Activated CD8-positive, alpha-beta memory T cell treated with anti-CD3 and anti-CD28 coated beads, Interleukin-2, amount 10 ng/mL, durations not matched to agents 7 days and 5 days (primary cell): ENCODE measurements at regions not wholly inside any gene's neighbourhood (a gene's known extent, or its start where the extent isn't known, plus 50 kb on each side); places are given as distances from the start of the nearest gene placed in this dataset.

Experiments
- ATAC-seq: fragments of 150-1000 bp; cut with Tn5 transposase; one replicate; pipeline ENCODE4 v1.10.0; 2021; ENCODE audit warnings: moderate library complexity
- CTCF ChIA-PET: fragments of 350-600 bp; sonication (Branson Sonifier 250); formaldehyde crosslinking; loops from one replicate; lab custom pipeline; 2021; ENCODE audit warnings: antibody characterized with exemption; lab: Charles Lee
- DNase-seq: peaks from one replicate; pipeline ENCODE4 v3.0.0-alpha.2; 2020
- H3K27ac Mint-ChIP-seq: one replicate; pipeline ENCODE4 v1.8.0; 2021; ENCODE audit warnings: mild to moderate bottlenecking, mixed read lengths
- H3K27me3 Mint-ChIP-seq: one replicate; pipeline ENCODE4 v1.8.0; 2021; ENCODE audit warnings: mixed read lengths
- H3K36me3 Mint-ChIP-seq: one replicate; pipeline ENCODE4 v1.8.0; 2021; ENCODE audit warnings: mild to moderate bottlenecking, mixed read lengths
- H3K4me1 Mint-ChIP-seq: one replicate; pipeline ENCODE4 v1.8.0; 2021; ENCODE audit warnings: mixed read lengths
- H3K4me3 Mint-ChIP-seq: one replicate; pipeline ENCODE4 v1.8.0; 2021; ENCODE audit warnings: mild to moderate bottlenecking, moderate library complexity, mixed read lengths
- H3K9me3 Mint-ChIP-seq: one replicate; pipeline ENCODE4 v1.8.0; 2022; ENCODE audit warnings: low read depth, mixed read lengths

GRCh38 chr11:69880041-69880825, 61.0 kb upstream of the FGF3 start:
- H3K9me3 Mint-ChIP-seq, result no peaks in the 10 kb centered on the region
- H3K27ac Mint-ChIP-seq, result no peak overlapping the region
- H3K27me3 Mint-ChIP-seq, result no peaks in the 10 kb centered on the region
- no peaks in the 10 kb centered on the region for H3K36me3 Mint-ChIP-seq
- no peak overlapping the region for H3K4me3 Mint-ChIP-seq
- DNase-seq (no peak), ATAC-seq (no peak)
- no peaks in the 10 kb centered on the region for H3K4me1 Mint-ChIP-seq
- CTCF ChIA-PET, result interaction anchor here (0.8 kb wide), 1 partner anchor 10 kb away, joined by 3 read pairs; no protein-coding TSS in a partner anchor

- Mint-ChIP-seq H3K9me3 (no peaks in the 10 kb centered on the region), H3K4me1 (no peaks in the 10 kb centered on the region), H3K36me3 (no peaks in the 10 kb centered on the region), H3K27me3 (no peaks in the 10 kb centered on the region), H3K27ac (no peak overlapping the region), H3K4me3 (no peak overlapping the region)
- CTCF ChIA-PET, result interaction anchor here (0.8 kb wide), 1 partner anchor 10 kb away, joined by 3 read pairs; no protein-coding TSS in a partner anchor
- DNase-seq (no peak), ATAC-seq (no peak)
Observed at GRCh38 chr11:69880826-69881445, 61.7 kb upstream of the FGF3 start.

GRCh38 chr11:69881467-69882269, 62.5 kb upstream of the FGF3 start:
- DNase-seq (no peak), ATAC-seq (no peak)
- Mint-ChIP-seq H3K4me3 (no peak overlapping the region), H3K27ac (no peak overlapping the region), H3K9me3 (no peaks in the 10 kb centered on the region), H3K36me3 (no peaks in the 10 kb centered on the region), H3K4me1 (no peaks in the 10 kb centered on the region), H3K27me3 (no peaks in the 10 kb centered on the region)
- CTCF ChIA-PET, result interaction anchor here (0.6 to 2.1 kb wide), 3 partner anchors 10 to 164 kb away, joined by 3 to 6 read pairs (median 3); no protein-coding TSS in a partner anchor

- CTCF ChIA-PET, result interaction anchor here (0.6 to 2.1 kb wide), 4 partner anchors 11 to 171 kb away, joined by 3 to 6 read pairs (median 3); no protein-coding TSS in a partner anchor
Observed at GRCh38 chr11:69882270-69882608, 63.0 kb upstream of the FGF3 start.

DNA sequence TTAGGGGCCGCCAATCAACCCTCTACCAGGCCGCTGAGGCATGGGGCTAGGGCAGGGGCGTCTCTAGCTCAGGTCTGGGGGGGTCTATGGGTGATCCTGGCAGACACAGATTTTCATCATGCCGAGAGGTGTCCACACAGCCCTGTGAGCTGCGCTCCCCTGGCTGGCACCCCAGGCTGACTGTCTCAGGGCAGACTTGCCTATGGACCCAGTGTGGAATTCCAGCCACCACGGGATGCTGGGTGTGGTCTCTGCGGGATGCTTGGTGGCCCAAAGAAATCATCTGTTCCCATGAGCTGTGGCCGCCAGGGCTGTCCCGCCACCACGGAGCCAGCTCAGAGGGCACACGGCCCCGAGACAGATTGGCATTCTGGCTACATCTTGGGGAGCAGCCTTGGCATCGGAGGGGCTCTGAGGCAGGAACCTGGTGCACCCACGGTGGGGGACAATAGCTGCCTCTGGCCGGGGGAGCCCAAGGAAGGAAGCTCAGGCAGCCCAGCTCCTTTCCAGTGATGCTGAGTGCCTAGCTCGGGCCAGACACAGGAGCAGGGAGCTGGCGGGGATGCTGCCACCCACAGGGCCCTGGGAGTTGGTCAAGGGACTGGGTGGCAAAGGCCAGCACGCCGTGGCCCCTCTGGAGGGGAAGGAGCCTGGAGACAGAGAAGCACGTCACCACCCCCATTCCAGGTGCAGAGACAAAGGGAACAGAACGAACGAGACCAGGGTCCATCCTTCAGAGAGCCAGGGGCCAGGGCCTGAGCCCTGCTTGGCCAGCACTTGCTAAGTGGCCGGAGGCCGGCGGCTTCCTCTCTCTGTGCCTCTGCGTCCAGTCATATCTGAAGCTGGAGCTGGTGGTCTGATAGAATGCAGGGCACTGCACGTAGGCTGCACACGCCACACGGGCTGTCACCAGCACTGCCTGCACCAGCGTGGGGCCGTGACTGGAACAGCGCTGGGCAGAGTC, 64.4 kb upstream of the FGF3 start:
- H3K36me3 Mint-ChIP-seq, result no peaks in the 10 kb centered on the region
- H3K9me3 Mint-ChIP-seq, result no peaks in the 10 kb centered on the region
- no peak overlapping the region for H3K27ac Mint-ChIP-seq
- CTCF ChIA-PET, result interaction anchor here (1.3 to 2.1 kb wide), 2 partner anchors 12 to 13 kb away, joined by 3 to 6 read pairs; no protein-coding TSS in a partner anchor
- ATAC-seq (no peak), DNase-seq (no peak)
- peaks cover 3% of the 10 kb centered on the region for H3K4me1 Mint-ChIP-seq
- no peaks in the 10 kb centered on the region for H3K27me3 Mint-ChIP-seq
- H3K4me3 Mint-ChIP-seq, result no peak overlapping the region

More at GRCh38 chr11:69882270-69882608, 63.0 kb upstream of the FGF3 start:
- ATAC-seq (no peak), DNase-seq (no peak)
- no peak overlapping the region for H3K4me3 Mint-ChIP-seq
- no peaks in the 10 kb centered on the region for H3K36me3 Mint-ChIP-seq
- no peak overlapping the region for H3K27ac Mint-ChIP-seq
- H3K9me3 Mint-ChIP-seq, result no peaks in the 10 kb centered on the region
- no peaks in the 10 kb centered on the region for H3K4me1 Mint-ChIP-seq
- no peaks in the 10 kb centered on the region for H3K27me3 Mint-ChIP-seq

DNA sequence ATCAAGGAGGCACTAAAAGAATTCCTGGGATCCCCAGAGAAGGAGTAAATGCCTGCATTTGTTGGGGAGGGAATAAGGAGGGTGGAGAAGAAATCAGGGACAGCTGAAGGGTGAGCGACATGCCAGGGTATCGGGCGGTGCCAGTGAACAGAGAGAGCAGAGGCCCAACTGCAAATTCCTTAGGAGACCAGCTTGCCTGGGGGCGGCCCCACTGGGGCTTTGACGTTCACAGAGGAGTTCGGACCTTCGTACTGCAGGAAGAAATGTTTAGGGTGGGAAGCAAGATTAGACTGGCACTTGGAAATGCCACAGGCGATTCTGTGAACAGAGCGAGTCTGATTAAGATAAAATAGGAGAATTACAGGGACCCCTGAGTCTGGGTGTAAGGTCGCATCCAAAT, 65.1 kb upstream of the FGF3 start:
- peaks cover 3% of the 10 kb centered on the region for H3K4me1 Mint-ChIP-seq
- DNase-seq (no peak), ATAC-seq (no peak)
- H3K4me3 Mint-ChIP-seq, result no peak overlapping the region
- no peaks in the 10 kb centered on the region for H3K9me3 Mint-ChIP-seq
- CTCF ChIA-PET, result no interaction called here
- no peak overlapping the region for H3K27ac Mint-ChIP-seq
- H3K27me3 Mint-ChIP-seq, result no peaks in the 10 kb centered on the region
- H3K36me3 Mint-ChIP-seq, result no peaks in the 10 kb centered on the region

DNA sequence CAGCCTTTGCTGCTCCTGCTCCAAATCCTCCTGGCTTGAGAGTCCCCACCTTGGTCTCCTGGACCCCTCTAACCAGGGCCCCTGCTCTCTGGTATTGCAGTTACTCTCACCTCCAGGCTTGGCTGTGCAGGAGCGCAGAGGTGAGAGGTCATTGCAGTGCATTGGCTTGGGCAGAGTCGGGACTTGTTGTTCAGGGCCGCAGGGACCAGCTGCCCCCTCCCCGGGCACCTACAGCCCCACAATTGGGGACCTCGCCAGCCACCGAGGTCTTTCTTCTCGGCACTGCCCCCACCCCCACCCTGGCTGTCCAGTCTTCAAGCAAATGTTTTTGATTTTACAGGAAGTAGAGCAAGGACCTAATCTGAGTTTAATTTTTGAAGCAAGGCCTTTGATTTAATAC, 65.5 kb upstream of the FGF3 start:
- no peak overlapping the region for H3K4me3 Mint-ChIP-seq
- H3K4me1 Mint-ChIP-seq, result peaks cover 3% of the 10 kb centered on the region
- H3K36me3 Mint-ChIP-seq, result no peaks in the 10 kb centered on the region
- no peak for DNase-seq
- ATAC-seq, result no peak
- CTCF ChIA-PET, result no interaction called here
- H3K27ac Mint-ChIP-seq, result no peak overlapping the region
- no peaks in the 10 kb centered on the region for H3K9me3 Mint-ChIP-seq
- peaks cover 2% of the 10 kb centered on the region for H3K27me3 Mint-ChIP-seq

DNA sequence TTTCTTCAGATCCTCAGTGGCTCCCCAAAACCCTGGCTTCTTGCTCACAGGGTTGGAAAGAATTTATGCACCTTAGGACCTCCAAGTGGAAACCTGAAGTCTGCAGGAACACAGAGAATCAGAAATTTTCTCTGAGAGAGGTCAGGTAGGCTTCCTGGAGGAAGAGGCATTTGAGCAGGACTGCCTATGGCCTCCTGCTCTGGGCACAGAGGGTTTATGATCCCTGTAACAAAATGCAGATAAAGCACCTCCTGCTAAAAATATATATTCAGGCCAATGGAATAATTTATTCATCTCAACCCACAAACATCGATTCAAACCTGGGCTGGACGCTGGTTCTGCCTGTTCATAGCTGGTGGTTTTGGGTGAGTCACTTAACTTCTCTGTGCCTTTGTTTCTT, 68.1 kb upstream of the FGF3 start:
- Mint-ChIP-seq H3K9me3 (no peaks in the 10 kb centered on the region), H3K27me3 (peaks cover 15% of the 10 kb centered on the region), H3K4me3 (no peak overlapping the region), H3K4me1 (peaks cover 3% of the 10 kb centered on the region), H3K36me3 (no peaks in the 10 kb centered on the region), H3K27ac (no peak overlapping the region)
- ATAC-seq, result no peak
- DNase-seq, result no peak
- CTCF ChIA-PET, result interaction anchor here (1.0 to 1.1 kb wide), 2 partner anchors 13 to 237 kb away, joined by 3 read pairs; no protein-coding TSS in a partner anchor

- DNase-seq (no peak), ATAC-seq (no peak)
- no peaks in the 10 kb centered on the region for H3K36me3 Mint-ChIP-seq
Observed at GRCh38 chr11:69887841-69888427, 68.7 kb upstream of the FGF3 start.

GRCh38 chr11:69888483-69889181, 69.4 kb upstream of the FGF3 start:
- no peaks in the 10 kb centered on the region for H3K36me3 Mint-ChIP-seq
- DNase-seq (peak; percentile 73), ATAC-seq (peak; percentile 70)
- no peak overlapping the region for H3K4me3 Mint-ChIP-seq
- H3K4me1 Mint-ChIP-seq, result peaks cover 3% of the 10 kb centered on the region
- H3K27me3 Mint-ChIP-seq, result peaks cover 15% of the 10 kb centered on the region
- no peaks in the 10 kb centered on the region for H3K9me3 Mint-ChIP-seq
- H3K27ac Mint-ChIP-seq, result no peak overlapping the region
- CTCF ChIA-PET, result interaction anchor here (0.8 to 1.5 kb wide), 7 partner anchors 9 to 203 kb away, joined by 3 to 8 read pairs (median 3); no protein-coding TSS in a partner anchor

More at GRCh38 chr11:69887841-69888427, 68.7 kb upstream of the FGF3 start:
- Mint-ChIP-seq H3K27me3 (peaks cover 15% of the 10 kb centered on the region), H3K27ac (no peak overlapping the region), H3K4me3 (no peak overlapping the region), H3K9me3 (no peaks in the 10 kb centered on the region), H3K4me1 (peaks cover 3% of the 10 kb centered on the region)
- CTCF ChIA-PET, result interaction anchor here (1.0 to 1.3 kb wide), 5 partner anchors 14 to 236 kb away, joined by 3 to 8 read pairs (median 3); no protein-coding TSS in a partner anchor

GRCh38 chr11:69889400-69890318, 70.4 kb upstream of the FGF3 start:
- no peaks in the 10 kb centered on the region for H3K36me3 Mint-ChIP-seq
- H3K4me1 Mint-ChIP-seq, result peaks cover 3% of the 10 kb centered on the region
- peaks cover 18% of the 10 kb centered on the region for H3K27me3 Mint-ChIP-seq
- DNase-seq, result no peak
- CTCF ChIA-PET, result interaction anchor here (1.1 to 2.4 kb wide), 8 partner anchors 8 to 204 kb away, joined by 3 to 8 read pairs (median 4); no protein-coding TSS in a partner anchor
- ATAC-seq, result no peak
- H3K9me3 Mint-ChIP-seq, result no peaks in the 10 kb centered on the region
- no peak overlapping the region for H3K27ac Mint-ChIP-seq
- H3K4me3 Mint-ChIP-seq, result no peak overlapping the region
